ENCODE measurements at regions not wholly inside any gene's neighbourhood (a gene's known extent, or its start where the extent isn't known, plus 50 kb on each side); places are given as distances from the start of the nearest gene placed in this dataset.

GRCh38 chr15:66649235-66649984 is 52.6 kb upstream of the SMAD6 start:
- TF ChIP-seq CTCF (IDR thresholded peaks at IDR 0.05; ENCODE audit: control insufficient read depth, insufficient read depth, low read depth, low read length, missing control alignments): no peak
- H3K4me3 ChIP-seq (ENCODE audit: control insufficient read depth, low read depth, low read length): no peak overlapping the region
- DNase-seq (ENCODE audit: low read depth): no peak

- H3K4me3 ChIP-seq (ENCODE audit: control insufficient read depth, low read depth, low read length): no peak overlapping the region
- no peak for DNase-seq (ENCODE audit: low read depth)
- TF ChIP-seq CTCF (IDR thresholded peaks at IDR 0.05; ENCODE audit: control insufficient read depth, insufficient read depth, low read depth, low read length, missing control alignments): no peak
These were observed 51.6 kb upstream of the SMAD6 start for GRCh38 chr15:66650433-66650832.

DNA sequence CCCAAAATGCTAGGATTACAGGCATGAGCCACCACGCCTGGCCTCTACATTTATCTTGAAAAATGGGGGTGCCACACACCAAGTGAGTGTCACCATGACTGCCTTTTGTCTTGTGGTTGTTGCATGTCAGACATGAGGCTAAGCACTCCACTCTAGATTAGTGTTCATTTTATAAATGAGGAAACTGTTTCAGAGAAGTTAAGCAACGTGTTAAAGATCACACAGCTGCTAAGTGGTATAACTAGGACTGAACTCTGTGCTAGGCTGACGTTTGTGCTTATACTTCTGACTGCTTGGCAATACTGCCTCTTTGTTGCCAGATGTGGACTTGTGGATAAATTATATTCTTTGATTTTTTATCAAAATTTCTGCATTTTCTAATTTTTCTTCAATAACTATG is 50.8 kb upstream of the SMAD6 start:
- no peak overlapping the region for H3K4me3 ChIP-seq (ENCODE audit: control insufficient read depth, low read depth, low read length)
- DNase-seq (ENCODE audit: low read depth): no peak
- no peak for TF ChIP-seq CTCF (IDR thresholded peaks at IDR 0.05; ENCODE audit: control insufficient read depth, insufficient read depth, low read depth, low read length, missing control alignments)

GRCh38 chr15:66651913-66652642 is 50.0 kb upstream of the SMAD6 start:
- DNase-seq (ENCODE audit: low read depth): no peak
- TF ChIP-seq CTCF (IDR thresholded peaks at IDR 0.05; ENCODE audit: control insufficient read depth, insufficient read depth, low read depth, low read length, missing control alignments): no peak

More at GRCh38 chr15:66651913-66652642, 50.0 kb upstream of the SMAD6 start:
- H3K4me3 ChIP-seq (ENCODE audit: control insufficient read depth, low read depth, low read length): no peak overlapping the region
